CD4-positive, alpha-beta T cell (primary cell): ENCODE measurements at regions not wholly inside any gene's neighbourhood (a gene's known extent, or its start where the extent isn't known, plus 50 kb on each side); places are given as distances from the start of the nearest gene placed in this dataset.
"Not testable (repeated sequence)": the region's sequence is repeated elsewhere in the genome, so short reads cannot be mapped to it uniquely, and the experiment has no call there.

Experiments
- ATAC-seq: fragments of 200-7000 bp; cut with Tn5 transposase; one replicate; pipeline ENCODE4 v1.10.0; 2022; ENCODE audit warnings: mild to moderate bottlenecking; ENCODE audit not compliant: poor library complexity
- CTCF ChIA-PET: fragments of 350-600 bp; sonication (Branson Sonifier 250); formaldehyde crosslinking; loops from one replicate; lab custom pipeline; 2021; ENCODE audit warnings: antibody characterized with exemption, inconsistent platforms; lab: Charles Lee
- POLR2A ChIA-PET: fragments of 350-600 bp; sonication (Branson Sonifier 250); formaldehyde crosslinking; loops from one replicate; lab custom pipeline; 2021; ENCODE audit warnings: antibody characterized with exemption, inconsistent platforms; lab: Charles Lee
- DNase-seq, 14 experiments: peaks; one replicate each; pipeline ENCODE4 v3.0.0-alpha.2; 2013 to 2020; ENCODE audit warnings: mixed read lengths in 2 of 14
- H3K27ac ChIP-seq, 2 donors: one replicate each; pipeline versions ENCODE4 v1.5.1 to v1.7.0; 2013; ENCODE audit warnings: low read length in 2 of 2, low read depth in 1 of 2, mild to moderate bottlenecking in 1 of 2
- H3K27me3 ChIP-seq, 2 experiments: 1 replicate in 1 of 2; 2 replicates in 1 of 2; pipeline versions ENCODE4 v1.6.1 to v1.7.0; 2013; ENCODE audit warnings: low read length in 2 of 2, control low read depth in 1 of 2, mild to moderate bottlenecking in 1 of 2, moderate library complexity in 1 of 2; ENCODE audit not compliant: insufficient read depth in 2 of 2, control insufficient read depth in 1 of 2
- H3K36me3 ChIP-seq: one replicate; pipeline ENCODE4 v1.6.1; 2013; ENCODE audit warnings: low read length, control low read depth; ENCODE audit not compliant: insufficient read depth
- H3K4me1 ChIP-seq: one replicate; pipeline ENCODE4 v1.6.1; 2013; ENCODE audit warnings: low read length, control low read depth; ENCODE audit not compliant: insufficient read depth
- H3K4me3 ChIP-seq: one replicate; pipeline ENCODE4 v1.5.1; 2013; ENCODE audit warnings: mild to moderate bottlenecking, low read length, moderate library complexity
- H3K9me3 ChIP-seq, 2 experiments: 1 replicate in 1 of 2; 2 replicates in 1 of 2; pipeline versions ENCODE4 v1.6.1 to v1.7.0; 2013; ENCODE audit warnings: low read length in 2 of 2, mild to moderate bottlenecking in 2 of 2, control low read depth in 1 of 2, moderate library complexity in 1 of 2; ENCODE audit not compliant: control insufficient read depth in 1 of 2, insufficient read depth in 1 of 2
- H3K27ac Mint-ChIP-seq: one replicate; pipeline ENCODE4 v1.8.0; 2020; ENCODE audit warnings: mixed read lengths
- H3K27me3 Mint-ChIP-seq: one replicate; pipeline ENCODE4 v1.8.0; 2021; ENCODE audit warnings: mixed read lengths
- H3K36me3 Mint-ChIP-seq: one replicate; pipeline ENCODE4 v1.8.0; 2021; ENCODE audit warnings: low read depth, mixed read lengths
- H3K4me1 Mint-ChIP-seq: one replicate; pipeline ENCODE4 v1.8.0; 2021; ENCODE audit warnings: low read depth, mixed read lengths
- H3K4me3 Mint-ChIP-seq: one replicate; pipeline ENCODE4 v1.8.0; 2020; ENCODE audit warnings: mild to moderate bottlenecking, mixed read lengths
- H3K9me3 Mint-ChIP-seq: one replicate; pipeline ENCODE4 v1.8.0; 2020; ENCODE audit warnings: mixed read lengths
- CTCF ChIP-seq: fragments of 200-600 bp; IDR thresholded peaks from one replicate; pipeline ENCODE4 v1.8.0; 2022; ENCODE audit warnings: antibody characterized with exemption, mild to moderate bottlenecking
- intact Hi-C, 2 experiments: fragments of 100-400 bp; cut with DNase I in 1 of 2; cut with micrococcal nuclease in 1 of 2; formaldehyde crosslinking; loops; one replicate each; pipeline versions ENCODE4 v1.15.1 to v1.9.0; 2023 to 2025; cut with DNase I, micrococcal nuclease

GRCh38 chr5:6078881-6079280 lies 299.5 kb downstream of the MED10 start:
- DNase-seq (no peak), ATAC-seq (no peak)
- intact Hi-C loops = no loop called here
- no peaks in the 10 kb centered on the region for H3K36me3 ChIP-seq
- ChIA-PET CTCF (no interaction called here), POLR2A (no interaction called here)
- Mint-ChIP-seq H3K27me3 (peaks cover 10% of the 10 kb centered on the region), H3K36me3 (no peaks in the 10 kb centered on the region), H3K27ac (no peak overlapping the region), H3K4me3 (no peak overlapping the region), H3K4me1 (no peaks in the 10 kb centered on the region), H3K9me3 (no peaks in the 10 kb centered on the region)
- no peak for TF ChIP-seq CTCF
- peaks cover 0 to 10% of the 10 kb centered on the region in 2 experiments for H3K9me3 ChIP-seq
- H3K27ac ChIP-seq = no peak overlapping the region
- H3K4me3 ChIP-seq = no peak overlapping the region
- H3K27me3 ChIP-seq = no peaks in the 10 kb centered on the region
- no peaks in the 10 kb centered on the region for H3K4me1 ChIP-seq

GRCh38 chr5:6076341-6077239 lies 301.8 kb downstream of the MED10 start:
- Histone ChIP-seq H3K36me3 (no peaks in the 10 kb centered on the region), H3K4me1 (no peaks in the 10 kb centered on the region), H3K27me3 (no peaks in the 10 kb centered on the region), H3K9me3 (peaks cover 0 to 5% of the 10 kb centered on the region in 2 experiments), H3K4me3 (no peak overlapping the region), H3K27ac (no peak overlapping the region)
- ATAC-seq (no peak), DNase-seq (no peak)
- ChIA-PET CTCF (no interaction called here), POLR2A (no interaction called here)
- Mint-ChIP-seq H3K9me3 (no peaks in the 10 kb centered on the region), H3K4me3 (no peak overlapping the region), H3K36me3 (no peaks in the 10 kb centered on the region), H3K27ac (no peak overlapping the region), H3K27me3 (peaks cover 12% of the 10 kb centered on the region), H3K4me1 (no peaks in the 10 kb centered on the region)
- TF ChIP-seq CTCF = no peak
- intact Hi-C loops = no loop called here

- peaks cover 12% of the 10 kb centered on the region for H3K27me3 Mint-ChIP-seq
- CTCF ChIA-PET, H3K4me1 Mint-ChIP-seq, H3K27ac ChIP-seq, H3K27ac Mint-ChIP-seq, intact Hi-C loops, H3K4me1 ChIP-seq, H3K36me3 Mint-ChIP-seq, POLR2A ChIA-PET, DNase-seq, H3K27me3 ChIP-seq, H3K9me3 Mint-ChIP-seq, H3K36me3 ChIP-seq, H3K4me3 Mint-ChIP-seq, ATAC-seq, H3K4me3 ChIP-seq, H3K9me3 ChIP-seq: not testable (repeated sequence)
Observed at GRCh38 chr5:6072488-6072887, 305.9 kb downstream of the MED10 start.
